ENCODE measurements at regions not wholly inside any gene's neighbourhood (a gene's known extent, or its start where the extent isn't known, plus 50 kb on each side); places are given as distances from the start of the nearest gene placed in this dataset.

- ATAC-seq: no peak
- TF ChIP-seq ZFP3 (CRISPR knock-in tag; IDR thresholded peaks at IDR 0.05) (no peak), TOX (CRISPR knock-in tag; IDR thresholded peaks at IDR 0.05; ENCODE audit: borderline replicate concordance) (no peak), ZNF70 (CRISPR knock-in tag; IDR thresholded peaks at IDR 0.05) (no peak)
Observed at GRCh38 chr11:122334546-122335339, 218.7 kb upstream of the BLID start.

GRCh38 chr11:122333467-122333866 lies 217.5 kb upstream of the BLID start:
- no peak for ATAC-seq
- TF ChIP-seq SNAI2 (CRISPR knock-in tag; IDR thresholded peaks at IDR 0.05) (no peak), GLIS3 (CRISPR knock-in tag; IDR thresholded peaks at IDR 0.05) (no peak), ZC3H10 (CRISPR knock-in tag; IDR thresholded peaks at IDR 0.05) (no peak), ZNF8 (CRISPR knock-in tag; IDR thresholded peaks at IDR 0.05) (no peak), ESRRG (CRISPR knock-in tag; IDR thresholded peaks at IDR 0.05) (no peak), RARB (CRISPR knock-in tag; IDR thresholded peaks at IDR 0.05) (no peak), ZNF565 (CRISPR knock-in tag; conservative IDR thresholded peaks at IDR 0.05; ENCODE audit: low read depth) (no peak)

GRCh38 chr11:122331079-122331478 lies 215.1 kb upstream of the BLID start:
- ATAC-seq: no peak
- TF ChIP-seq OSR1 (CRISPR knock-in tag; IDR thresholded peaks at IDR 0.05) (no peak), CSDC2 (CRISPR knock-in tag; IDR thresholded peaks at IDR 0.05) (no peak), CSRNP3 (CRISPR knock-in tag; IDR thresholded peaks at IDR 0.05) (no peak), TOX (CRISPR knock-in tag; IDR thresholded peaks at IDR 0.05; ENCODE audit: borderline replicate concordance) (no peak)

- no peak for ATAC-seq
- TF ChIP-seq CSDC2 (CRISPR knock-in tag; IDR thresholded peaks at IDR 0.05) (no peak), PATZ1 (CRISPR knock-in tag; IDR thresholded peaks at IDR 0.05; ENCODE audit: borderline replicate concordance) (no peak), ZNF8 (CRISPR knock-in tag; IDR thresholded peaks at IDR 0.05) (no peak), POU6F1 (CRISPR knock-in tag; IDR thresholded peaks at IDR 0.05; ENCODE audit: borderline replicate concordance, low read depth) (no peak), ZFP3 (CRISPR knock-in tag; IDR thresholded peaks at IDR 0.05) (no peak), TSHZ2 (CRISPR knock-in tag; IDR thresholded peaks at IDR 0.05) (no peak), GLIS3 (CRISPR knock-in tag; IDR thresholded peaks at IDR 0.05) (no peak), OSR1 (CRISPR knock-in tag; IDR thresholded peaks at IDR 0.05) (no peak), ZC3H10 (CRISPR knock-in tag; IDR thresholded peaks at IDR 0.05) (no peak), ESRRG (CRISPR knock-in tag; IDR thresholded peaks at IDR 0.05) (no peak), ZNF565 (CRISPR knock-in tag; conservative IDR thresholded peaks at IDR 0.05; ENCODE audit: low read depth) (no peak), RARB (CRISPR knock-in tag; IDR thresholded peaks at IDR 0.05) (no peak)
Observed at GRCh38 chr11:122330279-122330965, 214.4 kb upstream of the BLID start.

GRCh38 chr11:122327528-122327927 lies 211.5 kb upstream of the BLID start:
- ATAC-seq: no peak
- TF ChIP-seq ESRRG (CRISPR knock-in tag; IDR thresholded peaks at IDR 0.05): no peak
- TF ChIP-seq PATZ1 (CRISPR knock-in tag; IDR thresholded peaks at IDR 0.05; ENCODE audit: borderline replicate concordance): no peak
- TF ChIP-seq ISL1 (CRISPR knock-in tag; IDR thresholded peaks at IDR 0.05): no peak
- no peak for TF ChIP-seq CSDC2 (CRISPR knock-in tag; IDR thresholded peaks at IDR 0.05)
- no peak for TF ChIP-seq ZNF8 (CRISPR knock-in tag; IDR thresholded peaks at IDR 0.05)
- TF ChIP-seq RARB (CRISPR knock-in tag; IDR thresholded peaks at IDR 0.05): no peak
- TF ChIP-seq OSR1 (CRISPR knock-in tag; IDR thresholded peaks at IDR 0.05): no peak
- no peak for TF ChIP-seq ZC3H10 (CRISPR knock-in tag; IDR thresholded peaks at IDR 0.05)

Measured in SK-N-SH treated with all-trans-retinoic acid at 6 μM for 48 hours (cell line).